ENCODE measurements at regions not wholly inside any gene's neighbourhood (a gene's known extent, or its start where the extent isn't known, plus 50 kb on each side); places are given as distances from the start of the nearest gene placed in this dataset.
A peak's percentile ranks its signal among the peaks of the same experiment; 100 is the strongest.

GRCh38 chr17:53736516-53737240 lies 86.0 kb upstream of the KIF2B start:
- no peak overlapping the region for H3K27ac Mint-ChIP-seq
- H3K4me1 Mint-ChIP-seq (ENCODE audit: low read depth): no peaks in the 10 kb centered on the region
- no peak for DNase-seq
- H3K36me3 Mint-ChIP-seq (ENCODE audit: low read depth): no peaks in the 10 kb centered on the region
- peaks cover 52% of the 10 kb centered on the region for H3K9me3 Mint-ChIP-seq
- H3K27me3 Mint-ChIP-seq (ENCODE audit: insufficient read depth): no peaks in the 10 kb centered on the region
- TF ChIP-seq CTCF (IDR thresholded peaks at IDR 0.05): no peak
- no peak overlapping the region for H3K4me3 Mint-ChIP-seq

GRCh38 chr17:53724726-53725125 lies 98.0 kb upstream of the KIF2B start:
- H3K9me3 Mint-ChIP-seq: peaks cover 28% of the 10 kb centered on the region
- TF ChIP-seq CTCF (IDR thresholded peaks at IDR 0.05): no peak
- H3K4me3 Mint-ChIP-seq: no peak overlapping the region

GRCh38 chr17:53722407-53722806 lies 100.3 kb upstream of the KIF2B start:
- no peak overlapping the region for H3K4me3 Mint-ChIP-seq
- H3K27me3 Mint-ChIP-seq (ENCODE audit: insufficient read depth): no peaks in the 10 kb centered on the region
- no peak overlapping the region for H3K27ac Mint-ChIP-seq
- TF ChIP-seq CTCF (IDR thresholded peaks at IDR 0.05): no peak
- no peaks in the 10 kb centered on the region for H3K36me3 Mint-ChIP-seq (ENCODE audit: low read depth)
- H3K9me3 Mint-ChIP-seq: peaks cover 27% of the 10 kb centered on the region
- DNase-seq: peak; percentile 77
- no peaks in the 10 kb centered on the region for H3K4me1 Mint-ChIP-seq (ENCODE audit: low read depth)

More at GRCh38 chr17:53724726-53725125, 98.0 kb upstream of the KIF2B start:
- Mint-ChIP-seq H3K27me3 (ENCODE audit: insufficient read depth) (no peaks in the 10 kb centered on the region), H3K36me3 (ENCODE audit: low read depth) (no peaks in the 10 kb centered on the region), H3K4me1 (ENCODE audit: low read depth) (no peaks in the 10 kb centered on the region), H3K27ac (no peak overlapping the region)
- DNase-seq: no peak

GRCh38 chr17:53721101-53721500 lies 101.6 kb upstream of the KIF2B start:
- no peaks in the 10 kb centered on the region for H3K27me3 Mint-ChIP-seq (ENCODE audit: insufficient read depth)
- DNase-seq: no peak
- H3K4me3 Mint-ChIP-seq: no peak overlapping the region
- no peaks in the 10 kb centered on the region for H3K4me1 Mint-ChIP-seq (ENCODE audit: low read depth)
- peaks cover 30% of the 10 kb centered on the region for H3K9me3 Mint-ChIP-seq
- TF ChIP-seq CTCF (IDR thresholded peaks at IDR 0.05): no peak
- no peak overlapping the region for H3K27ac Mint-ChIP-seq
- no peaks in the 10 kb centered on the region for H3K36me3 Mint-ChIP-seq (ENCODE audit: low read depth)

GRCh38 chr17:53719229-53719628 lies 103.5 kb upstream of the KIF2B start:
- Mint-ChIP-seq H3K9me3 (peaks cover 23% of the 10 kb centered on the region), H3K4me1 (ENCODE audit: low read depth) (no peaks in the 10 kb centered on the region), H3K36me3 (ENCODE audit: low read depth) (no peaks in the 10 kb centered on the region), H3K27me3 (ENCODE audit: insufficient read depth) (no peaks in the 10 kb centered on the region), H3K4me3 (no peak overlapping the region), H3K27ac (no peak overlapping the region)
- TF ChIP-seq CTCF (IDR thresholded peaks at IDR 0.05): no peak
- DNase-seq: no peak
